Esophagus muscularis mucosa (tissue), 4 donors: ENCODE measurements at regions not wholly inside any gene's neighbourhood (a gene's known extent, or its start where the extent isn't known, plus 50 kb on each side); places are given as distances from the start of the nearest gene placed in this dataset.

Source experiments
- DNase-seq: peaks from one replicate; pipeline ENCODE4 v3.0.0-alpha.2; 2017; ENCODE audit errors: extremely low spot score
- H3K27ac ChIP-seq, 4 donors: fragments of 200-600 bp; sonication (generic); replicated peaks in 1 of 4; 1 replicate in 3 of 4; 2 replicates in 1 of 4; pipeline ENCODE4 v1.5.1; 2016 to 2019; ENCODE audit warnings: mild to moderate bottlenecking in 1 of 4
- H3K27me3 ChIP-seq, 4 donors: fragments of 200-600 bp; sonication (generic); one replicate each; pipeline versions ENCODE4 v1.5.1 to v1.6.0; 2016 to 2019
- H3K36me3 ChIP-seq, 4 donors: fragments of 200-600 bp; sonication (generic); one replicate each; pipeline ENCODE4 v1.5.1; 2016 to 2019
- H3K4me1 ChIP-seq, 4 donors: fragments of 200-600 bp; sonication (generic); one replicate each; pipeline ENCODE4 v1.5.1; 2016 to 2019
- H3K4me3 ChIP-seq, 4 donors: fragments of 200-600 bp; sonication (generic); 1 replicate in 2 of 4; 2 replicates in 2 of 4; pipeline ENCODE4 v1.5.1; 2016 to 2019; ENCODE audit warnings: mild to moderate bottlenecking in 4 of 4, moderate library complexity in 1 of 4
- H3K9me3 ChIP-seq, 4 donors: fragments of 200-600 bp; sonication (generic); 1 replicate in 3 of 4; 2 replicates in 1 of 4; pipeline ENCODE4 v1.5.1; 2016 to 2019
- CTCF ChIP-seq, 3 experiments: fragments of 200-600 bp in 2 of 3; fragments of 450-650 bp in 1 of 3; sonication (generic) in 2 of 3; IDR thresholded peaks; one replicate each; pipeline ENCODE4 v1.5.1; 2017 to 2019; ENCODE audit warnings: antibody characterized with exemption in 3 of 3, mild to moderate bottlenecking in 2 of 3, moderate library complexity in 1 of 3
- EP300 ChIP-seq: sonication (generic); formaldehyde crosslinking; IDR thresholded peaks from one replicate; pipeline ENCODE4 v1.6.1; 2017; ENCODE audit warnings: antibody characterized with exemption
- POLR2A ChIP-seq: fragments of 450-650 bp; IDR thresholded peaks from one replicate; pipeline ENCODE4 v1.6.1; 2017; ENCODE audit warnings: antibody characterized with exemption, moderate library complexity, mild to moderate bottlenecking, low read depth
- POLR2AphosphoS5 ChIP-seq, 2 donors: sonication (generic); formaldehyde crosslinking; IDR thresholded peaks; one replicate each; pipeline ENCODE4 v1.6.1; 2017; ENCODE audit warnings: antibody characterized with exemption in 2 of 2
- WGBS: methylation state at CpG from one replicate; pipeline ENCODE4 v1.1.5; 2018; 5-methylcytosine and 5-hydroxymethylcytosine counted together
- intact Hi-C: fragments of 100-400 bp; cut with DNase I; formaldehyde crosslinking; loops from one replicate; pipeline ENCODE4 v1.15.1; 2023

GRCh38 chr2:52107124-52107523 is 1075.2 kb upstream of the NRXN1 start:
- no peak for TF ChIP-seq POLR2A

GRCh38 chr2:52097071-52097470 is 1065.1 kb upstream of the NRXN1 start:
- H3K9me3 ChIP-seq, result no peaks in the 10 kb centered on the region
- no peaks in the 10 kb centered on the region for H3K27me3 ChIP-seq
- DNase-seq, result no peak
- WGBS, result 86% methylated on average over 4 of the region's 4 CpGs
- intact Hi-C loops, result no loop called here
- TF ChIP-seq CTCF (IDR thresholded peaks at IDR 0.05) (no peak), POLR2A (no peak), EP300 (no peak), POLR2AphosphoS5 (IDR thresholded peaks at IDR 0.05) (no peak)
- no peaks in the 10 kb centered on the region for H3K36me3 ChIP-seq
- no peak overlapping the region for H3K4me3 ChIP-seq
- H3K4me1 ChIP-seq, result no peaks in the 10 kb centered on the region
- H3K27ac ChIP-seq, result no peak overlapping the region

More at GRCh38 chr2:52107124-52107523, 1075.2 kb upstream of the NRXN1 start:
- no peak overlapping the region for H3K4me3 ChIP-seq
- peaks cover 0 to 3% (median 0%) of the 10 kb centered on the region in 4 donors for H3K9me3 ChIP-seq
- no peak for DNase-seq
- H3K27ac ChIP-seq, result no peak overlapping the region
- WGBS, result 89% methylated on average over 6 of the region's 6 CpGs
- intact Hi-C loops, result no loop called here
- no peaks in the 10 kb centered on the region for H3K4me1 ChIP-seq
- no peaks in the 10 kb centered on the region for H3K36me3 ChIP-seq
- no peaks in the 10 kb centered on the region for H3K27me3 ChIP-seq

- 79% methylated on average over 1 of the region's 1 CpG for WGBS
- intact Hi-C loops, result no loop called here
- Histone ChIP-seq H3K9me3 (no peaks in the 10 kb centered on the region), H3K27ac (no peak overlapping the region), H3K36me3 (no peaks in the 10 kb centered on the region), H3K27me3 (no peaks in the 10 kb centered on the region), H3K4me3 (no peak overlapping the region), H3K4me1 (no peaks in the 10 kb centered on the region)
- TF ChIP-seq EP300, result no peak
- no peak for TF ChIP-seq POLR2AphosphoS5 (IDR thresholded peaks at IDR 0.05)
- no peak for TF ChIP-seq CTCF (IDR thresholded peaks at IDR 0.05)
- TF ChIP-seq POLR2A, result no peak
- no peak for DNase-seq
Measured at GRCh38 chr2:52084759-52085158, 1052.8 kb upstream of the NRXN1 start.

- intact Hi-C loops, result no loop called here
- TF ChIP-seq EP300 (no peak), CTCF (IDR thresholded peaks at IDR 0.05) (no peak), POLR2AphosphoS5 (IDR thresholded peaks at IDR 0.05) (no peak), POLR2A (no peak)
- no peak for DNase-seq
Measured at GRCh38 chr2:52083214-52083613, 1051.3 kb upstream of the NRXN1 start.

GRCh38 chr2:52082646-52083045 is 1050.7 kb upstream of the NRXN1 start:
- Histone ChIP-seq H3K27me3 (no peaks in the 10 kb centered on the region), H3K27ac (no peak overlapping the region), H3K36me3 (no peaks in the 10 kb centered on the region), H3K4me3 (no peak overlapping the region), H3K9me3 (no peaks in the 10 kb centered on the region), H3K4me1 (no peaks in the 10 kb centered on the region)
- intact Hi-C loops, result no loop called here
- TF ChIP-seq EP300 (no peak), POLR2AphosphoS5 (IDR thresholded peaks at IDR 0.05) (no peak), CTCF (IDR thresholded peaks at IDR 0.05) (no peak), POLR2A (no peak)
- DNase-seq, result no peak

More at GRCh38 chr2:52083214-52083613, 1051.3 kb upstream of the NRXN1 start:
- Histone ChIP-seq H3K27ac (no peak overlapping the region), H3K9me3 (no peaks in the 10 kb centered on the region), H3K4me1 (no peaks in the 10 kb centered on the region), H3K27me3 (no peaks in the 10 kb centered on the region), H3K36me3 (no peaks in the 10 kb centered on the region), H3K4me3 (no peak overlapping the region)
